DMS53 treated with DMSO at 0.1 percent for 48 hours (cell line): ENCODE measurements at regions not wholly inside any gene's neighbourhood (a gene's known extent, or its start where the extent isn't known, plus 50 kb on each side); places are given as distances from the start of the nearest gene placed in this dataset.
"Not testable (repeated sequence)": the region's sequence is repeated elsewhere in the genome, so short reads cannot be mapped to it uniquely, and the experiment has no call there.

Source experiments
- DNase-seq: peaks from one replicate; lab custom pipeline; 2025; ENCODE audit not compliant: unreplicated experiment; lab: John Stamatoyannopoulos, UW

DNA sequence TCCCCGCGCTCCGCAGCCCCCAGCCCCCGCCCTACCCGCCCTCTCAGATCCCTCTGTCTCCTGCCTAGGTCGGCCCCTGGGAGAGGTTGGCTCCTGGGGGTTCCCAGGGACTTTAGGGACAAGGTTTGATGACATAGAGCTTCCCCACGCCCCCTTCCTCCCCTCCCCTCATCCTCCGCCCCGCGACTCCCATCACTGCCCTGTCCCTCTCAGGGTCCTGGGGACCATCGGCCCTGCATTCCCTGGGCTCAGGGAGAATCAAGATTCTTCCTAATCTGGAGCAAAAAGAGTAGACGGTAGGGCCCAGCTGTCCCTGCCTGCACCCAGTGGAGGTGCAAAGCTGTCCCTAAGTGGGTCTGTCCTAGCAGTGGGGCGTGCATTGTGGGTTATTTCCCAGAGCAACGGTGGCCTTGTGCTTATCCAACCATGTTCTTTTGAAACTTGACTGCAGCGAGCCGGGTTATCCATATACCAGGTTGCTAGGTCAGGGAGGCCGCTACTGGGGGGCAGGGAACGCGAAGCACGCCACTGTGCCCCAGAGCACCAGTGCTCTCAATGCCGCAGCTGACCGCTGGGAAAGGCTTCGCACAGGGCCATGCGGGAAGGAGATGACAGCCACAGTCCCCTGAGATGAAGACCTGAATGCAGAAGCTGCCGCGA lies 124.4 kb upstream of the PRMT8 start:
- peak; percentile 94 for DNase-seq

DNA sequence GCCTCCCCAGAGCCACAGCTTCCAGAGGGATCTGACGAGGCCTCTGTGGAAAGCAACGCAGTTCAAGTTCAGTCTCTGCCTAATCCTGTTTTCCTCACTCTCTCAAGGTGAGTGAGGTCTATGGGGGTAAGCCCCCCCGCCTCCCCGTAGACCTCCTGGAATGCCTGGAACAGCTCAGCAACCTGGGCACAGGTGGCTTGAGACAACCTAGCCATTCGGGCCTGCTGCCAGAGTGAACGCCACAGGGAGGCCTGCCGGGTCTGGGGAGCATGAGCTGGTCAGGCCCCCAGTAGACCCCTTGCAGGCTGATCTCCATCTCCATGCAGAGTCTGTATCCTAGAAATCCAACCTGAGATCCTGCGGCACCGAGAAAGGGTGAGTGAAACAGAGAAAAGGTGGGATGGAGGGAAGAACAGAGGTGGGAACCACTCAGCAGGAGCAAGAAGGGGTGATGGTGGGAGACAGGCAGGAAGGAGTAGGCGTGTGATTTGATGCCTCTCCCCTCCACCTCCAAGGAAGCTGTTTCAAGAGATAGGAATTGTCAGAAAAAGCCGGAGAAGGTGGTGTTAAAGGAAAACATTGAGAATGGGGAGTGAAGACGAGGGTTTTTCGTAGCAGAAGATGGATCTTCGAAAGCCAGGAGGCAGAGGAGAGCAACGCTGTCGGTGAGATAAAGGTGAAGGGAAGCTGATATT lies 123.1 kb upstream of the PRMT8 start:
- DNase-seq = no peak

DNA sequence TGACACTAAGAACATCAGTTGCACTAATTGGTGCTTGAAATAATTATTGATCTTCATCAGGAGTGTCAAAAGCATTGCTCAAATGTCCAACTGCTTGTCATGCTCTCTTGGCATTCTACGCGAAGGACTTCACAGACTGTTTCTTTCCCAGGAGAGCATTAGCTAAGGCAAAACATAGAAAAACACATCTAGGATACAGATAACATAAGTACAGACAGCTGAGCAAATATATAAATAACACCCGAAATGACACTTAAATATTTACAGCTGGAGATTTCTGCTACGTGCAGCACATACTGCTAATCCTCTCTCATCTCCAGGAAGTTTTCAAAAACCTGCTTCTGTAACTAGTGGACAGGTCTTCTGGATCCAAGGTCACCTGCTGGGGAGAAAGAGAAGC lies 120.0 kb upstream of the PRMT8 start:
- peak; percentile 100 for DNase-seq

GRCh38 chr12:3375326-3375725 lies 115.7 kb upstream of the PRMT8 start:
- DNase-seq = no peak

DNA sequence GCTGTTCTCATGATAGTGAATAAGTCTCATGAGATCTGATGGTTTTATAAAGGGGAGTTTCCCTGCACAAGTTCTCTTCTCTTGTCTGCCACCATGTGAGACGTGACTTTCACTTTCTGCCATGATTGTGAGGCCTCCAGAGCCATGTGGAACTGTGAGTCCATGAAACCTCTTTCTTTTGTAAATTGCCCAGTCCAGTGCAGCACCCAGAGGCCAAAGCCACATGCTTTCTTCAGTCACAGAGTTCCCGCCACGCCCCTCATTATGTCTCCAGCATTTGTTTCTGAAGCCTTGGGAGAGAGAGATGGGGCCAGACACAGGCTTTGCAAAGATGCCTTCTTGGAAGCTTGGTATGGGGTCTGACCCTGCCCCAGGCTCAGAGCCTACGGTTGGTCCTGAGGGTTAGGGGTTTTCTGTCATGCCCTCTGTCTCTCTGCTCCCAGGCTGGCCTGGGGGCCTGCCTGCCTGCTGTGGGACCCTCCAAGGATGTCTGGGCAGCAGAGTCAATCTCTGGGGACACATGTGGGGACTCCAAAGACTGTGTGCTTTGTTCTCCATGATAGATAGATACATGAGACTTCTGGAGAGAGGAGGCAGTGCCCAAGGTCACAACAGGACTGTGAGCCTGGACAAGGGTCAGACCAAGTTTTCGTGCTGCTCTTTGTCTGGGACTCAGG lies 114.1 kb upstream of the PRMT8 start:
- no peak for DNase-seq

DNA sequence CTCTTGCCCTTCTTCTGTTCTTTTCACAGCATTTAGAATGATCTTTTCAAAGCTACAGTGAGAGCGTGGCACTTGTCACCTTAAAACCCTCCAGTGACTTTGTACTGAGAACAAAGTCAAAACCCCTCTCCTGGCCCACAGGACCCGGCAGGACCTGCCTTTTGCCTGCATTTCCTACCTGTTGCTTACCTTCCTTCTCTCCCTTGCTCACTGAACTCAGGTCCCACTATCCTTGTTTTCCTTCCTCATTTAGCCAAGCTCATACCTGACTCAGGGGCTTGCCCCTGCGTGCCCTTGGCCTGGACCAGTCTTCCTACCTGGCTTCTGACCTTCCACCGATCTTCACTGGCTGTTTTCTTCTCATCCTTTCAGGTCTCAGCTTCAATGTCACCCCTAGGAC lies 112.3 kb upstream of the PRMT8 start:
- no peak for DNase-seq

- no peak for DNase-seq
These were observed 111.9 kb upstream of the PRMT8 start for GRCh38 chr12:3379079-3379478.

DNA sequence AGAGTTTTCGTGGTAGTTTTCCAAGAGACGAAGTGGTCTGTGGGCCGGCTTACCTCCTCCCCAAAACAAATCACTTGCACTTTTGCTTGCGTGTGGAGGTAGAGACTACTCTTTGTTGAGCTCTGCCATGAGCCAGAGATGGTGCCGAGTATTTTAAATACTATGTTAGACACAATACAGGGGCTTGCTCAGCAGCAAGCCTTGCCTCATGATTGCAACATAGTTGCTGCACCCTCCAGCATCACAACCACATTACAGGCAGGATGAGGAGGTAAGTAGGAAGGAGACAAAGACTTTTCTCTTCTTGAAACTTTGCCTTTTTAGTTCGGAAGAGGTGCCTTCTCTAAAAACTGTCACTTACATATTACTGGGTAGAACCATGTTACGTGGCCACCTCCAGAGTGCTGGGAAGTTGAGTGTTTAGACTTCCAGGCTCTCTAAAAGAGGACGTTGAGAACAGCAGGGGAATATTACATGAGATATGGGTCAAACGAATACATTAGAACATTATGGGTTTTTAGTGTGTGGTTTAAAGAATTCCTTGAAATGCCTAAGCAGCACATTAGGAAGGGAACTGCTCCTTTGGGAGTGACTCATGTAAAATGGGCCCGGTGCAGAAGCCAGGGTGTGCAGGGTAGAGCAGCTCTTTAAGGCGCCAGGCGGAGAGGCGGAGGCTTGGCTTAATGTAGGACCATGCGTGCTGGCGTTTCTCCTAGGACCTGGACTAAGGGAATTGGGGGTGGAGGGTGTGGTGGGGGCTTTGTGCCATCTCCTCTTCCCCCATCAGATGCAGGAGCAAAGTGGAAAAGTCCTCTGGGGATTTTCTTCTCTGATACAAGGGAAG lies 110.6 kb upstream of the PRMT8 start:
- no peak for DNase-seq

DNA sequence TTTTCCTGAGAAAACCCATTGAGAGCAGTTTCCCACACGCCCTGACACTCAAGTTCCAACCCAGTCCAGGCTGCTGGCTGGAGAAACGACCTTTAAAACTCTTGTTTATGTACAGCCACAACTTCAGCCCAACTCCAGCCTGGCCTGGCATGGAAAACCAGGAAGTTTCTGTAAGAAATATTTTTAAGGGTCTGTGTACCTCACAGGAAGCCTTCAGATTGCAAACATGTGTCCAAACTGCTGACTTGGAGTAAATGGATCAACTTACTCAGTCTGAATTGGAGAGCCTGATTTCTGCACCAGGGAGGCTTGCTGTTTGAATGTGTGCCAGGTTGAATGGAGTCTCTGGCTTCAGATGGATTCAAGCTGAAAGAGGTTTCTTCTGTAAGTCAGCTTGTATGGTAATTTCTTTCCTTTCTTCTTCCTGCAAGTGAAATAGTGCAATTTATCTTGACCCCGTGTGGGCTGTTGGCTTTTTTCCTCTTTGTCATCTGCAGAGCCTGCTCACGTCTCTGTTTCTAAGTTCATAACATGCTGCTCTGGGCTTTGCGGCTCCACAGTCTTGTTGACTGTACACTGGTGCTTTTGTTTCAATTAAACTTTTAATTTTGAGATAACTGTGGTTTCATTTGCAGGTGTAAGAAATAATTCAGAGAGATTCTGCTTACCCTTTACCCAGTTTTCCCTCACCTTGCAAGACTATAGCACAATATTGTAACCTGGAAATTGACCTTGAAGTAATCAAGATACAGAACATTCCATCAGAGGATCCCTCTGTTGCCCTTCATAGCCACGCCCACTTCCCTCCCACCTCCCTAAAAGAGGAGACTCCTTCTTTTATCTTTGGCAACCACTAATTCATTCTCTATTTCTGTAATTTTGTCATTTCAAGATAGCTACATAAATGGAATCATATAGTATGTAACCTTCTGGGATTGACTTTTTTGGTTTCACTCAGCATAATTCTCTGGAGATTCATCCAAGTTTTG lies 109.7 kb upstream of the PRMT8 start:
- peak; percentile 86 for DNase-seq

DNA sequence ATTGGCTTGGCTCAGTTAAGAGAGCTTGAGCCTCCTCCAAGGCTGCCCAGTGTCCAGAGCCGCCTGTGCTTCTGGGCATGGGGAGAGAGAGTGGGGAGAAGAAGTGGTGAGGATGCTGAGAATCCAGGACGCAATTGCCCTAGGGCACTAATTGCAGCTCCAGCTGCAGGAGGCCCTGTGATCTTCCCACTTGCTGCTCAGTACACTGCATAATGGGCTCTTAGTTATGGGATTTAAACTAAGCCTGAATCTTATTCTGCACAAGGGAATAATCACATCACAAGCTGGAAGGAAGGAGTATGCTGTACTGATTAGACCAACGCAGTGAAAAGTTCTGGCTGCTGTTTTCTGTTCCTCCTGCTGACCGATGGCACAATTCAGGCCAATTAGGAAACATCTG lies 101.0 kb upstream of the PRMT8 start:
- no peak for DNase-seq

DNA sequence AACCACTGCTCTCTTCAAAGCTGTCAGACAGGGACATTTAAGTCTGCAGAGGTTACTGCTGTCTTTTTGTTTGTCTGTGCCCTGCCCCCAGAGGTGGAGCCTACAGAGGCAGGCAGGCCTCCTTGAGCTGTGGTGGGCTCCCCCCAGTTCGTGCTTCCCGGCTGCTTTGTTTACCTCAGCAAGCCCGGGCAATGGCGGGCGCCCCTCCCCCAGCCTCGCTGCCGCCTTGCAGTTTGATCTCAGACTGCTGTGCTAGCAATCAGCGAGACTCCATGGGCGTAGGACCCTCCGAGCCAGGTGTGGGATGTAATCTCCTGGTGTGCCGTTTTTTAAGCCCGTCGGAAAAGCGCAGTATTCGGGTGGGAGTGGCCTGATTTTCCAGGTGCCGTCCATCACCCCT lies 93.4 kb upstream of the PRMT8 start:
- not testable (repeated sequence) for DNase-seq

GRCh38 chr12:3398196-3398789 lies 92.7 kb upstream of the PRMT8 start:
- peak; percentile 98 for DNase-seq

DNA sequence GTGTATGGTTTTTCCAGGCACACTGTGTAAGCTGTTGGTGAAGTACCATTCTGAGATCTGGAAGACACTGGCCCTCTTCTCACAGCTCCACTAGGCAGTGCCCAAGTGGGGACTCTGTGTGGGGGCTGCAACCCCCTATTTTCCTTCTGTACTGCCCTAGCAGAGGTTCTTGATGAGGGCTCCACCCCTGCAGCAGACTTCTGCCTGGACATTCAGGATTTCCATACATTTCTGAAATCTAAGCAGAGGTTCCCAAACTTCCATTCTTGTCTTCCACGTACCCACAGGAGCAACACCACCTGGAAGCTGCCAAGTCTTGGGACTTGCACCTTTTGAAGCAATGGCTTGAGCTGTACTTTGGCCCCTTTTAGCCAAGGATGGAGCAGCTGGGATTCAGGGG lies 85.2 kb upstream of the PRMT8 start:
- DNase-seq = peak; percentile 54

DNA sequence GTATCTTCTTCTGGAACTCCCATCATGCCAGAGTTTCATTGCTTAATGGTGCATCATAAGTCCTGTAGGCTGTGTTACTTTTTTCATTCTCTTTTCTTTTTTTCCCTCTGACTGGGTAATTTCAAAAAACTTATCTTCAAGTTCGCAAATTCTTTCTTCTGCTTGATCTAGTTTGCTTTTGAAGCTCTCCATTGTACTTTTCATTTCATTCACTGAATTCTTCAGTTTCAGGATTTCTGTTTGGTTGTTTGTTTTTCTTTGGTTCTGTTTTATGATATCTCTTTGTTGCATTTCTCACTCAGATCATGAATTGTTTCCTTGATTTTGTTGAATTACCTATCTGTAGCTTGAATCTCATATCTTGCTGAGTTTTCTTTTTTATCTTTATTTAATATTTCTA lies 83.3 kb upstream of the PRMT8 start:
- no peak for DNase-seq

- no peak for DNase-seq
These were observed 81.3 kb upstream of the PRMT8 start for GRCh38 chr12:3409662-3410061.

- no peak for DNase-seq
These were observed 74.8 kb upstream of the PRMT8 start for GRCh38 chr12:3416159-3416558.

DNA sequence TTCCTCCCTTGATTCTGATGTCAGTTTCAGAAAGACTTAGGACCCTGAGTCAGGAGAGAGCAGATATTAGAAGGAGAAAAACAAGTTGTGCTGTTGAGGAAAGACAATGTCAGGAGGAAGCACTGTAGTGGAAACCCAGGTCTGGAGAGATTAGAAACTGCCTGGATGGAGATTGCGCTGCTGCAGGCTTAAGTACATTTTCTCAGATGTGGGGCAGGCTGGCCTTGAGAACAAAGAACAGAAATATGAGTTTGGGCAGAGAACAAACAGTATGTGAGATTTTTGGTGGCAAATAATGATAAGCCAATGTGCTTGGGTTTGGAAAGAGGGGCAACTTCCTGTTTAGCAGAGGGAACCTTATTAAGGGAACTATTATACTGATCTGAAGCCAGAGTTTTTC lies 74.3 kb upstream of the PRMT8 start:
- DNase-seq = no peak

DNA sequence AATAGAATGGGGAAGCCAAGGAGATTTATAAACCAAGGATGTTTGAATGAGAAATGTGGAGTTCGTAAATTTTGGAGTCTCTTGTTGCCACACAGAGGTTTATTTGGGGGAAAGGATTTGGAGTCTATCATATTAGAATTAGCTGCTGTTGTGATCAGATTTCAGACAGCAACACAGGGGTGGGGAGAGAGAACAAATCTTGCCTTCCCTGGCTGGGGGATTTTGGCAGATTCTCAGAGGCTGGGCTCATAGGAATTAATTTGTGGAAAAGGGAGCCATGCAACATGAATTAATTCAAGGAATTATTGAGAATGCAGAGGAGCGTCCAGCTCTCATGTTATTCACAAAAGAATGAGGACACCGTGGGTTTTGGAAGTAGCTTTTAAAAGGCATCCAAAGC lies 73.9 kb upstream of the PRMT8 start:
- no peak for DNase-seq

DNA sequence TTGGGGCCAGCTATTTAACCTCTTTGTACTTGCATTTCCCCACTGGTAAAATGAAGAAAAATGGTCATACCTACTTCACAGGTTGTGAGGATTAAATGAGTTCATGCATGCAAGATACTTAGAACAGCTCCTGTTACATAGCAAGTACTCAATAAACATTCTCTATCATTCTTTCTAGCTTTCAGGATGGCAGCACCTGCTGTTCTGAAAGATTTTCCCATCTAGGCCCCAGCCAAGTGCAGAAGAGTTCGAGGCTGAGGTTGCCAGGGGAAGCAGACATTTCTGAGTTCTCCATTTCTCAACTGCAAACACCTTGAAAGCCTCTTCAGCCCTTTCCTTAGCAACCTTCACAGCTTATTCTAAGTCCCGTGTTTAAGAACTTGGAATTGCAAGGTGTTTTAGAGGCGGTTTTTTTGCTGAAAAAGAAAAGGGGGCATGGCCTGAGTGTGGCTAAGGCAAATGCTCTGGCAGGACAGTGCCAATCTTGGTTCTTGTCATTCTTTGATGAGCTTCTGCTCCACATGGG lies 73.0 kb upstream of the PRMT8 start:
- DNase-seq = peak; percentile 100
